ENCODE measurements at regions not wholly inside any gene's neighbourhood (a gene's known extent, or its start where the extent isn't known, plus 50 kb on each side); places are given as distances from the start of the nearest gene placed in this dataset.

GRCh38 chr2:22907330-22907729 is 477.6 kb upstream of the KLHL29 start:
- H3K27me3 ChIP-seq (replicated peaks; ENCODE audit: control insufficient read depth, insufficient read depth, low read length): no peaks in the 10 kb centered on the region
- no peak overlapping the region for H3K4me3 ChIP-seq (ENCODE audit: low read length)
- no peaks in the 10 kb centered on the region for H3K9me3 ChIP-seq (ENCODE audit: control insufficient read depth, low read length)
- peaks cover 9% of the 10 kb centered on the region for H3K4me1 ChIP-seq (ENCODE audit: control insufficient read depth, insufficient read depth, low read length)
- no peak overlapping the region for H3K9ac ChIP-seq (ENCODE audit: low read length)
- no peak for DNase-seq (ENCODE audit: low read depth)
- no peaks in the 10 kb centered on the region for H3K36me3 ChIP-seq (ENCODE audit: control insufficient read depth, insufficient read depth, low read length, severe bottlenecking)

DNA sequence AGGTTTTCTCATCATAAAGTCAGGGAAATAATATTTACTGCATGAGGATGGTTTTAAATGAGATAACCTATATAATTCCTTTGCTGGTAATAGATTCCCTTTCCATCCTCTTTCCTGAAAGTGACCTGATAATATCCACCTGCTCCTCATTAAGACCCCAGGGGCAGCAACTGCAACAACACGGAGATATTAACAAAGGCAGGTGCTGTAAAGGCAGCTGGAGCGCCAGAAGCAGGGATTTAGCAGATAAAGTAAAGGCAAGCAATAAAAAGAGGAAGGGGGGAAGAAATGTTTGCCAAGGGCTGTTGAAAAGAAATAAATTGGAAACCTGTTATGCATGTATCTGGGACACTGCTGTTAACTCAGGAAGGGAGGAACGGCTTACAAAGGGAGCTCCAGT is 472.6 kb upstream of the KLHL29 start:
- H3K27me3 ChIP-seq (replicated peaks; ENCODE audit: control insufficient read depth, insufficient read depth, low read length): no peaks in the 10 kb centered on the region
- H3K9me3 ChIP-seq (ENCODE audit: control insufficient read depth, low read length): no peaks in the 10 kb centered on the region
- peaks cover 5% of the 10 kb centered on the region for H3K4me1 ChIP-seq (ENCODE audit: control insufficient read depth, insufficient read depth, low read length)
- H3K4me3 ChIP-seq (ENCODE audit: low read length): no peak overlapping the region
- DNase-seq (ENCODE audit: low read depth): no peak
- no peaks in the 10 kb centered on the region for H3K36me3 ChIP-seq (ENCODE audit: control insufficient read depth, insufficient read depth, low read length, severe bottlenecking)
- no peak overlapping the region for H3K9ac ChIP-seq (ENCODE audit: low read length)

GRCh38 chr2:22929998-22930397 is 455.0 kb upstream of the KLHL29 start:
- Histone ChIP-seq H3K9ac (ENCODE audit: low read length) (no peak overlapping the region), H3K27me3 (replicated peaks; ENCODE audit: control insufficient read depth, insufficient read depth, low read length) (peaks cover 4% of the 10 kb centered on the region), H3K9me3 (ENCODE audit: control insufficient read depth, low read length) (no peaks in the 10 kb centered on the region), H3K36me3 (ENCODE audit: control insufficient read depth, insufficient read depth, low read length, severe bottlenecking) (no peaks in the 10 kb centered on the region), H3K4me3 (ENCODE audit: low read length) (no peak overlapping the region), H3K4me1 (ENCODE audit: control insufficient read depth, insufficient read depth, low read length) (no peaks in the 10 kb centered on the region)
- no peak for DNase-seq (ENCODE audit: low read depth)

DNA sequence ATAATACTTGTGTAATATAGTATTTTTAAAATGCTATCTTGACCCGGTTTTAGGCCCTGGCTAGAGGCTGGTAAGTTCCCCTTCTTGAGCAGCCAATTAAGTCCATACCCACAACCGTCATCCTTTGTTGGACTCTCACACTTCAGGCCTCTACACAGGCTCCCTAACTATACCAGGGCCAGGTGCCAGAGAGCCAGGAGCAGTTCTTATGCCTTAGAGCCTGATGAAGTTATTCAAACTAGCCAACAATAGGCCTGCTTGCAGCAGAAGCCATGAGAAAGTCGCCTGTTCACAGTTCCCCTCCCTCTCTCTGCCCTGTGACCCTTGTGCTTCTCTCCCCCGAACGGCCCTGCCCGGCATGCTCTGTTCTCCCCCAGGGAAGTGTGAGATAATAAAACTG is 454.2 kb upstream of the KLHL29 start:
- Histone ChIP-seq H3K4me3 (ENCODE audit: low read length) (no peak overlapping the region), H3K27me3 (replicated peaks; ENCODE audit: control insufficient read depth, insufficient read depth, low read length) (peaks cover 4% of the 10 kb centered on the region), H3K9ac (ENCODE audit: low read length) (no peak overlapping the region)

DNA sequence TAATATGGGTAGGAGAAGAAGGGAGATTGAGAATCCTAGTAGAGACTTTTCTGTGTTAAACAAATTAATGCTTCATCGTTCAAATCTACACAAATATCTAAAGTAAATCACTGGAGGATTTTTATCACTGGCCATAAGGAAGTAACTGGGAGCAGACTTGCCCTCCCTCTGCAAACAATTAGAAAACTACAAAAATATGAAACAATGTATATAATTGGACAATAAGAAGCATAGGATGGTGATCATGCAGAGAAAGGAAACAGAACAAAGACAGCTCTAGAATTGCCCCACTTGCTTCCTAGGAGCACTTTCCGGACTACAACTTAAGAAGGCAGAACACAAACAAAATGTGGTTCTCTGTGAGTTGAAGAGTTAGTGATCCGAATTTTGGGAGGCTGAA is 452.7 kb upstream of the KLHL29 start:
- no peak for DNase-seq (ENCODE audit: low read depth)
- no peak overlapping the region for H3K4me3 ChIP-seq (ENCODE audit: low read length)

More for the DNA sequence above, 454.2 kb upstream of the KLHL29 start:
- DNase-seq (ENCODE audit: low read depth): no peak
- Histone ChIP-seq H3K4me1 (ENCODE audit: control insufficient read depth, insufficient read depth, low read length) (no peaks in the 10 kb centered on the region), H3K36me3 (ENCODE audit: control insufficient read depth, insufficient read depth, low read length, severe bottlenecking) (no peaks in the 10 kb centered on the region), H3K9me3 (ENCODE audit: control insufficient read depth, low read length) (no peaks in the 10 kb centered on the region)

DNA sequence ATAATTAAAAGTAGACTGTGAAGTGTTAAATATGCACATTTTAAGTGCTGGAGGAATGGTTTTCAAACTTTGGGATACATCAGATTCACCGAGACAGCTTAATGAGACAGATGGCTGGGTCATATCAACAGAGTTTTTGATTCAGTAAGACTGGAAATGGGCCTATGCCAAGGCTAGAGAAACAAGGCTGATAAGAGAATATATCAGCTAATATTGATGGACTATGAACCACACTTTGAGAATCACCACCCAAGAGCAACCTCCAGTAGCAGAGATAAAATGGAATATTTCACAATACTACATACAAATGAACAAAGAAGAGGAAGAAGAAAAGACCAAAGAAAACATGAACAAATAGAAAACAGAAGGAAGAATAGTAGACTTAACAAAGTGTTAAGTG is 450.2 kb upstream of the KLHL29 start:
- H3K36me3 ChIP-seq (ENCODE audit: control insufficient read depth, insufficient read depth, low read length, severe bottlenecking): no peaks in the 10 kb centered on the region
- H3K27me3 ChIP-seq (replicated peaks; ENCODE audit: control insufficient read depth, insufficient read depth, low read length): no peaks in the 10 kb centered on the region
- H3K9ac ChIP-seq (ENCODE audit: low read length): no peak overlapping the region
- H3K9me3 ChIP-seq (ENCODE audit: control insufficient read depth, low read length): no peaks in the 10 kb centered on the region
- DNase-seq (ENCODE audit: low read depth): no peak
- H3K4me3 ChIP-seq (ENCODE audit: low read length): no peak overlapping the region
- no peaks in the 10 kb centered on the region for H3K4me1 ChIP-seq (ENCODE audit: control insufficient read depth, insufficient read depth, low read length)

More for the DNA sequence above, 452.7 kb upstream of the KLHL29 start:
- H3K9ac ChIP-seq (ENCODE audit: low read length): no peak overlapping the region
- peaks cover under 1% of the 10 kb centered on the region for H3K27me3 ChIP-seq (replicated peaks; ENCODE audit: control insufficient read depth, insufficient read depth, low read length)
- H3K4me1 ChIP-seq (ENCODE audit: control insufficient read depth, insufficient read depth, low read length): no peaks in the 10 kb centered on the region
- no peaks in the 10 kb centered on the region for H3K9me3 ChIP-seq (ENCODE audit: control insufficient read depth, low read length)
- no peaks in the 10 kb centered on the region for H3K36me3 ChIP-seq (ENCODE audit: control insufficient read depth, insufficient read depth, low read length, severe bottlenecking)

- Histone ChIP-seq H3K9ac (ENCODE audit: low read length) (no peak overlapping the region), H3K27me3 (replicated peaks; ENCODE audit: control insufficient read depth, insufficient read depth, low read length) (no peaks in the 10 kb centered on the region), H3K4me3 (ENCODE audit: low read length) (no peak overlapping the region), H3K4me1 (ENCODE audit: control insufficient read depth, insufficient read depth, low read length) (no peaks in the 10 kb centered on the region), H3K36me3 (ENCODE audit: control insufficient read depth, insufficient read depth, low read length, severe bottlenecking) (no peaks in the 10 kb centered on the region), H3K9me3 (ENCODE audit: control insufficient read depth, low read length) (no peaks in the 10 kb centered on the region)
- no peak for DNase-seq (ENCODE audit: low read depth)
Measured at GRCh38 chr2:22942441-22942840, 442.5 kb upstream of the KLHL29 start.

DNA sequence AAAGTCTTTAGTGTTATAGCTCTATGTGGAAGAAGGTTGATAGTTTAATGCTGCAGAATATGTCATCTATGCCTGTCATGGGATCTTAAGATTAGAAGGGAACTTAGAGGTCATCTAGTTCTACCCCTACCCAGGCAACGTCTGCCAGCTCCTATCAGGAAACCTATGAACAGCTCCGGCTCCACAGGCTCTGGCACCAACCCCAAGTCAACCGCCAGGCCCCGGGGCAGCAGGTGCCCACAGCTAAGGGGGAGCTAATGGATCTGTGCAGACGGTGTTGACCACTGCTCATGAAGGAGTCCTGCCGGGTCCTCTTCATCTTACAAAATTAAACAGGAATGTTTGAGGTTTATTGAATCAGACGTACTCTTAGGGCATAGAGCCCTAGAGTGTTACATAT is 440.8 kb upstream of the KLHL29 start:
- no peak for DNase-seq (ENCODE audit: low read depth)

DNA sequence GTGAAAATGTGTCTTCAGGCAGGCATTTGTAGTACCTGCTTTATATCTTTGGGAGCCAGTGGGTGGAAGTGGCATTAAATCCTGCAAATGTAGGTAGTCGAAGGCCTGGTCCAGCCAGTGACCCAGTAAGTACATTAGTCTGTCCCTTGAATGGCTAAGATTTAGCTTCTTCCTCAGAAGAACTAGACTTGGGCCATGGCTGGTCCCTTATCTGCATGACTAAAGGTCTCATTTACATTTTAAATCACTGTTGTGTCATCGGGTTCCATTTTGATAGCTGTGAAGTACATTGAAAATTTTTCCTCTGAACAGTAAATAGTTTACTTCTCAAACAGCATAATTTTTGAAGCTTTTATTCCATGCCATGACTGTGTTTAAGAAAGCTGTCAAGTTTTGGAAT is 438.4 kb upstream of the KLHL29 start:
- H3K9ac ChIP-seq (ENCODE audit: low read length): no peak overlapping the region
- H3K36me3 ChIP-seq (ENCODE audit: control insufficient read depth, insufficient read depth, low read length, severe bottlenecking): no peaks in the 10 kb centered on the region
- DNase-seq (ENCODE audit: low read depth): no peak
- no peaks in the 10 kb centered on the region for H3K4me1 ChIP-seq (ENCODE audit: control insufficient read depth, insufficient read depth, low read length)
- no peak overlapping the region for H3K4me3 ChIP-seq (ENCODE audit: low read length)
- H3K9me3 ChIP-seq (ENCODE audit: control insufficient read depth, low read length): no peaks in the 10 kb centered on the region
- no peaks in the 10 kb centered on the region for H3K27me3 ChIP-seq (replicated peaks; ENCODE audit: control insufficient read depth, insufficient read depth, low read length)

More for the DNA sequence above, 440.8 kb upstream of the KLHL29 start:
- no peaks in the 10 kb centered on the region for H3K4me1 ChIP-seq (ENCODE audit: control insufficient read depth, insufficient read depth, low read length)
- H3K4me3 ChIP-seq (ENCODE audit: low read length): no peak overlapping the region
- H3K9me3 ChIP-seq (ENCODE audit: control insufficient read depth, low read length): no peaks in the 10 kb centered on the region
- no peaks in the 10 kb centered on the region for H3K36me3 ChIP-seq (ENCODE audit: control insufficient read depth, insufficient read depth, low read length, severe bottlenecking)
- H3K9ac ChIP-seq (ENCODE audit: low read length): no peak overlapping the region
- H3K27me3 ChIP-seq (replicated peaks; ENCODE audit: control insufficient read depth, insufficient read depth, low read length): no peaks in the 10 kb centered on the region

DNA sequence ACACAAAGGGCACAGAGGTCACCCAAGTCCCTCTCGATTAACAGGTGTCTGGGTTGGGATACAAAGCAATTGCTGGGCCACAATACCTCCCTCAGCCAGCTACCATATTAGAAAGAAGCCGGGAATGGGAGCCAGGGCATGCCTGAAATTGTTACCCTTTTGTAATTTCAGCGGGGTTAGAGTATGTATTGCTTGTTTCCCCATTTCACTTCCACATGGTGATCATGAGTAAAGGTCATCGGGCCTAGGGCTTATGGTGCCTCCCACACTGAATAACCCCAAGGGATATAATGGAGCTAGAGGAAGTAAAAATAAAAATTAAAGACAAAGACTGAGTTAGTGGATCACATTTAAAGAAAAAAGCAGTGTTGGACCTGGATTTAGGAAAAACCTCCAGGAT is 437.2 kb upstream of the KLHL29 start:
- DNase-seq (ENCODE audit: low read depth): no peak
- Histone ChIP-seq H3K27me3 (replicated peaks; ENCODE audit: control insufficient read depth, insufficient read depth, low read length) (no peaks in the 10 kb centered on the region), H3K36me3 (ENCODE audit: control insufficient read depth, insufficient read depth, low read length, severe bottlenecking) (no peaks in the 10 kb centered on the region), H3K4me1 (ENCODE audit: control insufficient read depth, insufficient read depth, low read length) (peaks cover 4% of the 10 kb centered on the region), H3K9me3 (ENCODE audit: control insufficient read depth, low read length) (no peaks in the 10 kb centered on the region), H3K4me3 (ENCODE audit: low read length) (no peak overlapping the region), H3K9ac (ENCODE audit: low read length) (no peak overlapping the region)

DNA sequence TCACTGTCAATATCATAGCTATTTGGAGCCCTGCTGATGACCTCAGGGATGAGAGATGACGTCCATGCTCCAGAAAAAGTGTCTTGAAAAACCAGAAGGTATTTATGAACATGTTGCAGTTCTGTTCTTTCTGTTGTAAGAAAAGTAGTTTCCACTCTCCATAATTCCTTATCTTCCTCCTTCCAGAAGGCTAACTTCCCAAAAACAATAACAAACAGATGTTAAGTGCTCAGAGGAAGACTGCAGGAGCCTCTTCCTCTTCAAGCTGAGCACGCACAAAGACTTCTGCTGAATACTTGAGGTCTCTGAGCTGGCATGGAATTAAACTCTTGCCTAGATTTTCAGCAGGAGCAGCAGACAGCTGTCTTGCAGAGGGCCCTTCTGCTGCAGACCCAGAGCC is 434.5 kb upstream of the KLHL29 start:
- Histone ChIP-seq H3K4me1 (ENCODE audit: control insufficient read depth, insufficient read depth, low read length) (peaks cover 10% of the 10 kb centered on the region), H3K4me3 (ENCODE audit: low read length) (no peak overlapping the region)

GRCh38 chr2:22952656-22953225 is 432.2 kb upstream of the KLHL29 start:
- Histone ChIP-seq H3K4me1 (ENCODE audit: control insufficient read depth, insufficient read depth, low read length) (peaks cover 10% of the 10 kb centered on the region), H3K9ac (ENCODE audit: low read length) (no peak overlapping the region), H3K9me3 (ENCODE audit: control insufficient read depth, low read length) (no peaks in the 10 kb centered on the region), H3K36me3 (ENCODE audit: control insufficient read depth, insufficient read depth, low read length, severe bottlenecking) (no peaks in the 10 kb centered on the region), H3K27me3 (replicated peaks; ENCODE audit: control insufficient read depth, insufficient read depth, low read length) (peaks cover 5% of the 10 kb centered on the region), H3K4me3 (ENCODE audit: low read length) (no peak overlapping the region)
- no peak for DNase-seq (ENCODE audit: low read depth)

More for the DNA sequence above, 434.5 kb upstream of the KLHL29 start:
- Histone ChIP-seq H3K27me3 (replicated peaks; ENCODE audit: control insufficient read depth, insufficient read depth, low read length) (no peaks in the 10 kb centered on the region), H3K9me3 (ENCODE audit: control insufficient read depth, low read length) (no peaks in the 10 kb centered on the region), H3K9ac (ENCODE audit: low read length) (no peak overlapping the region), H3K36me3 (ENCODE audit: control insufficient read depth, insufficient read depth, low read length, severe bottlenecking) (no peaks in the 10 kb centered on the region)
- no peak for DNase-seq (ENCODE audit: low read depth)
